Endothelial cell of umbilical vein (primary cell): ENCODE measurements at regions not wholly inside any gene's neighbourhood (a gene's known extent, or its start where the extent isn't known, plus 50 kb on each side); places are given as distances from the start of the nearest gene placed in this dataset.

ENCODE experiments used
- BruUV-seq: library from RNA; stranded (reverse); fragments of 400-500 nt; replicated peaks from 2 replicates; lab custom pipeline; 2021; lab: Mats Ljungman, UMichigan
- CTCF ChIA-PET: fragments of 300-600, 350-600 bp; sonication (Branson Sonifier 250); formaldehyde crosslinking; loops from one replicate; lab custom pipeline; 2021; ENCODE audit warnings: antibody characterized with exemption, inconsistent platforms; lab: Charles Lee
- POLR2A ChIA-PET: fragments of 300-600, 350-600 bp; sonication (Branson Sonifier 250); formaldehyde crosslinking; loops from one replicate; lab custom pipeline; 2021; ENCODE audit warnings: antibody characterized with exemption, inconsistent platforms; lab: Charles Lee
- DNase-seq: peaks from one replicate; pipeline ENCODE4 v3.0.0-alpha.2; 2011; ENCODE audit warnings: low read depth, low spot score
- FAIRE-seq: peaks from 2 replicates; lab custom pipeline; 2011; peaks lifted over from hg19 to GRCh38; lab: Jason Lieb, UNC
- H2AFZ ChIP-seq: 2 replicates; pipeline ENCODE4 v1.6.0; 2012; ENCODE audit warnings: low read depth, low read length, control low read depth, inconsistent platforms
- H3K27ac ChIP-seq: 2 replicates; pipeline ENCODE4 v1.5.1; 2011; ENCODE audit warnings: low read depth, mild to moderate bottlenecking, control low read depth, low read length, moderate library complexity; ENCODE audit not compliant: insufficient read depth
- H3K27me3 ChIP-seq, 2 experiments: 2 replicates each; pipeline versions ENCODE4 v1.6.0 to v1.6.1; 2011; ENCODE audit warnings: low read length in 2 of 2, mixed read lengths in 1 of 2; ENCODE audit not compliant: control insufficient read depth in 2 of 2, insufficient read depth in 2 of 2
- H3K36me3 ChIP-seq, 2 experiments: 2 replicates in 1 of 2; 3 replicates in 1 of 2; pipeline ENCODE4 v1.5.1; 2011; ENCODE audit warnings: low read length in 2 of 2, mild to moderate bottlenecking in 1 of 2, moderate library complexity in 1 of 2; ENCODE audit not compliant: control insufficient read depth in 2 of 2, insufficient read depth in 2 of 2; ENCODE audit errors: extremely low read depth in 1 of 2
- H3K4me1 ChIP-seq: 3 replicates; pipeline ENCODE4 v1.5.1; 2011; ENCODE audit warnings: mild to moderate bottlenecking, low read length; ENCODE audit not compliant: control insufficient read depth, insufficient read depth; ENCODE audit errors: extremely low read depth
- H3K4me2 ChIP-seq: 2 replicates; pipeline ENCODE4 v1.6.1; 2011; ENCODE audit warnings: low read length, control low read depth, mixed read lengths; ENCODE audit not compliant: insufficient read depth
- H3K4me3 ChIP-seq, 3 experiments: fragments of 200-600 bp in 1 of 3; sonication (generic), shearing (Covaris generic) in 1 of 3; replicated peaks in 1 of 3; 2 replicates each; pipeline ENCODE4 v1.5.1; 2011 to 2016; ENCODE audit warnings: control low read depth in 3 of 3, low read length in 3 of 3, mild to moderate bottlenecking in 2 of 3, inconsistent platforms in 1 of 3, low read depth in 1 of 3, moderate library complexity in 1 of 3; ENCODE audit not compliant: insufficient read depth in 1 of 3
- H3K79me2 ChIP-seq: 2 replicates; pipeline ENCODE4 v1.6.0; 2012; ENCODE audit warnings: low read length, inconsistent platforms; ENCODE audit not compliant: control insufficient read depth, insufficient read depth
- H3K9ac ChIP-seq: replicated peaks from 2 replicates; pipeline ENCODE3; 2011; ENCODE audit warnings: low read length, control low read depth; ENCODE audit not compliant: insufficient read depth; ENCODE audit errors: extremely low read depth
- H3K9me1 ChIP-seq: replicated peaks from 3 replicates; pipeline ENCODE4 v1.6.0; 2011; ENCODE audit warnings: mild to moderate bottlenecking, low read length; ENCODE audit not compliant: control insufficient read depth, insufficient read depth; ENCODE audit errors: extremely low read depth
- H3K9me3 ChIP-seq: replicated peaks from 2 replicates; pipeline ENCODE4 v1.5.1; 2012; ENCODE audit warnings: low read length, inconsistent platforms; ENCODE audit not compliant: control insufficient read depth, insufficient read depth
- H4K20me1 ChIP-seq: replicated peaks from 2 replicates; pipeline ENCODE3; 2011; ENCODE audit warnings: mild to moderate bottlenecking, low read length; ENCODE audit not compliant: control insufficient read depth, insufficient read depth; ENCODE audit errors: extremely low read depth
- EZH2 ChIP-seq: IDR thresholded peaks from 2 replicates; pipeline ENCODE4 v1.6.1; 2012; ENCODE audit warnings: borderline replicate concordance, low read depth, mild to moderate bottlenecking, moderate library complexity, low read length, inconsistent platforms; ENCODE audit not compliant: severe bottlenecking
- FOS ChIP-seq: IDR thresholded peaks from 2 replicates; pipeline ENCODE4 v1.6.1; 2011; ENCODE audit warnings: mild to moderate bottlenecking, low read length, moderate library complexity, borderline replicate concordance; ENCODE audit not compliant: insufficient read depth
- GATA2 ChIP-seq: IDR thresholded peaks from 2 replicates; pipeline ENCODE4 v1.7.0; 2011; ENCODE audit warnings: low read depth, mild to moderate bottlenecking, moderate library complexity, mixed read lengths, low read length; ENCODE audit not compliant: insufficient read length, insufficient read depth
- JUN ChIP-seq: IDR thresholded peaks from 2 replicates; pipeline ENCODE4 v1.6.1; 2011; ENCODE audit warnings: borderline replicate concordance, low read depth; ENCODE audit not compliant: insufficient read length, insufficient read depth
- MAX ChIP-seq: IDR thresholded peaks from 2 replicates; pipeline ENCODE4 v1.6.1; 2011; ENCODE audit not compliant: insufficient read depth, insufficient read length
- MYC ChIP-seq: IDR thresholded peaks from one replicate; pipeline ENCODE4 v1.6.1; 2011; ENCODE audit warnings: mild to moderate bottlenecking, low read depth, low read length
- POLR2A ChIP-seq: IDR thresholded peaks from 2 replicates; pipeline ENCODE4 v1.6.1; 2012; ENCODE audit warnings: low read depth, mild to moderate bottlenecking, control low read depth, low read length
- POLR2AphosphoS5 ChIP-seq: IDR thresholded peaks from 2 replicates; pipeline ENCODE4 v1.6.1; 2012; ENCODE audit warnings: low read depth, mild to moderate bottlenecking, control low read depth, low read length, moderate library complexity; ENCODE audit not compliant: insufficient read depth
- dilution Hi-C: fragments of 300-500 bp; cut with MboI; formaldehyde crosslinking; loops from one replicate; pipeline ENCODE4 v1.15.0; 2019; ENCODE audit warnings: low sequenced_read_pairs; ENCODE audit not compliant: extremely low pct_ligation_motif_present
- intact Hi-C: fragments of 100-400 bp; cut with micrococcal nuclease; formaldehyde crosslinking; loops from one replicate; pipeline ENCODE4 v1.10.0; 2022
- TF ChIP-seq, protein P1 (sequence below), 2 donors: IDR thresholded peaks; 1 replicate in 1 of 2; 2 replicates in 1 of 2; pipeline ENCODE4 v1.5.1; 2011; ENCODE audit warnings: low read length in 2 of 2, mild to moderate bottlenecking in 2 of 2, moderate library complexity in 2 of 2, control low read depth in 1 of 2, inconsistent platforms in 1 of 2, low read depth in 1 of 2; ENCODE audit not compliant: insufficient read depth in 1 of 2; ENCODE audit errors: extremely low read depth in 1 of 2

- no peak for FAIRE-seq
These were observed 81.1 kb upstream of the KLHL13 start for GRCh38 chrX:118197730-118198129.

DNA sequence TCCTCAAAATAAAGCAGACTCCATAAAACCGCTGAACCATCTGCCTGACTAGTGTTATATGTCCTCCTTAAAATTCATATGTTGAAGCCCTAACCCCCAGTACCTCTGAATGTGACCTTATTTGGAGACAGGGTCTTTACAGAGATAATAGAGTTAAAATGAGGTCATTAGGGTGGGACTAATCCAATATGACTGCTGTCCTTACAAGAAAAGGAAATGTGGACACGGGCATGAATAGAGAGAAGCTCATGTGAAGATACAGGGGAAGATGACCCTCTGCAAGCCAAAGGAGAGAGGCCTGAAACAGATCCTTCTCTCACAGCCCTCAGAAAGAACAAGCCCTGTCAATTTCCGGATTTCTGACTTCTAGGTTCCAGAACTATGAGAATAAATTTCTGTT lies 82.0 kb upstream of the KLHL13 start:
- H3K79me2 ChIP-seq: no peaks in the 10 kb centered on the region
- no peaks in the 10 kb centered on the region for H4K20me1 ChIP-seq
- no peaks in the 10 kb centered on the region for H3K27me3 ChIP-seq
- H3K4me1 ChIP-seq: no peaks in the 10 kb centered on the region
- no peaks in the 10 kb centered on the region for H3K9me3 ChIP-seq
- no peak overlapping the region for H3K4me3 ChIP-seq
- H3K9me1 ChIP-seq: no peaks in the 10 kb centered on the region
- ChIA-PET CTCF (no interaction called here), POLR2A (no interaction called here)
- no peak overlapping the region for H3K4me2 ChIP-seq
- no peak overlapping the region for H3K9ac ChIP-seq
- DNase-seq (no peak), FAIRE-seq (no peak)
- H3K36me3 ChIP-seq: no peaks in the 10 kb centered on the region
- no peak overlapping the region for H3K27ac ChIP-seq
- BruUV-seq: no TSS peak
- intact Hi-C loops: no loop called here
- TF ChIP-seq JUN: no peak
- TF ChIP-seq MAX: no peak
- TF ChIP-seq, protein P1, sequence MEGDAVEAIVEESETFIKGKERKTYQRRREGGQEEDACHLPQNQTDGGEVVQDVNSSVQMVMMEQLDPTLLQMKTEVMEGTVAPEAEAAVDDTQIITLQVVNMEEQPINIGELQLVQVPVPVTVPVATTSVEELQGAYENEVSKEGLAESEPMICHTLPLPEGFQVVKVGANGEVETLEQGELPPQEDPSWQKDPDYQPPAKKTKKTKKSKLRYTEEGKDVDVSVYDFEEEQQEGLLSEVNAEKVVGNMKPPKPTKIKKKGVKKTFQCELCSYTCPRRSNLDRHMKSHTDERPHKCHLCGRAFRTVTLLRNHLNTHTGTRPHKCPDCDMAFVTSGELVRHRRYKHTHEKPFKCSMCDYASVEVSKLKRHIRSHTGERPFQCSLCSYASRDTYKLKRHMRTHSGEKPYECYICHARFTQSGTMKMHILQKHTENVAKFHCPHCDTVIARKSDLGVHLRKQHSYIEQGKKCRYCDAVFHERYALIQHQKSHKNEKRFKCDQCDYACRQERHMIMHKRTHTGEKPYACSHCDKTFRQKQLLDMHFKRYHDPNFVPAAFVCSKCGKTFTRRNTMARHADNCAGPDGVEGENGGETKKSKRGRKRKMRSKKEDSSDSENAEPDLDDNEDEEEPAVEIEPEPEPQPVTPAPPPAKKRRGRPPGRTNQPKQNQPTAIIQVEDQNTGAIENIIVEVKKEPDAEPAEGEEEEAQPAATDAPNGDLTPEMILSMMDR (IDR thresholded peaks at IDR 0.05; ENCODE audit: extremely low read depth in 1 of 2, insufficient read depth in 1 of 2, low read depth in 1 of 2, low read length in 2 of 2): no peak
- TF ChIP-seq MYC: no peak
- no peak for TF ChIP-seq FOS
- no peak for TF ChIP-seq GATA2
- no peak for TF ChIP-seq POLR2A
- TF ChIP-seq EZH2: no peak
- no peak for TF ChIP-seq POLR2AphosphoS5
- dilution Hi-C loops: no loop called here
- H2AFZ ChIP-seq: no peak overlapping the region

More at GRCh38 chrX:118197730-118198129, 81.1 kb upstream of the KLHL13 start:
- Histone ChIP-seq H3K27me3 (no peaks in the 10 kb centered on the region), H3K79me2 (no peaks in the 10 kb centered on the region), H2AFZ (no peak overlapping the region), H4K20me1 (no peaks in the 10 kb centered on the region), H3K4me3 (no peak overlapping the region), H3K4me2 (no peak overlapping the region), H3K27ac (no peak overlapping the region), H3K9me1 (no peaks in the 10 kb centered on the region), H3K9me3 (no peaks in the 10 kb centered on the region), H3K36me3 (no peaks in the 10 kb centered on the region), H3K9ac (no peak overlapping the region), H3K4me1 (no peaks in the 10 kb centered on the region)
- CTCF ChIA-PET: no interaction called here
- TF ChIP-seq FOS (no peak), MAX (no peak), JUN (no peak)
- intact Hi-C loops: no loop called here
- DNase-seq: no peak
- dilution Hi-C loops: no loop called here
- POLR2A ChIA-PET: no interaction called here
- no TSS peak for BruUV-seq
